HG03097 (cell line): ENCODE measurements at regions not wholly inside any gene's neighbourhood (a gene's known extent, or its start where the extent isn't known, plus 50 kb on each side); places are given as distances from the start of the nearest gene placed in this dataset.

Experiments
- ATAC-seq: cut with Tn5 transposase; IDR thresholded peaks from one replicate; pipeline ENCODE4 v1.9.1; 2021; ENCODE audit not compliant: unreplicated experiment, low FRiP score

GRCh38 chr2:128790541-128791001 lies 471.9 kb upstream of the HS6ST1 start:
- no peak for ATAC-seq

- no peak for ATAC-seq
Observed at GRCh38 chr2:128791120-128791984, 472.7 kb upstream of the HS6ST1 start.

GRCh38 chr2:128791985-128792320 lies 473.3 kb upstream of the HS6ST1 start:
- ATAC-seq: no peak

- no peak for ATAC-seq
Observed at GRCh38 chr2:128792476-128793054, 473.9 kb upstream of the HS6ST1 start.

- ATAC-seq: no peak
Observed at GRCh38 chr2:128793404-128793803, 474.7 kb upstream of the HS6ST1 start.

GRCh38 chr2:128794285-128794684 lies 475.6 kb upstream of the HS6ST1 start:
- ATAC-seq: no peak

GRCh38 chr2:128796321-128796720 lies 477.7 kb upstream of the HS6ST1 start:
- no peak for ATAC-seq

GRCh38 chr2:128797092-128797491 lies 478.4 kb upstream of the HS6ST1 start:
- ATAC-seq: no peak

GRCh38 chr2:128797533-128797932 lies 478.9 kb upstream of the HS6ST1 start:
- no peak for ATAC-seq

GRCh38 chr2:128797937-128798336 lies 479.3 kb upstream of the HS6ST1 start:
- ATAC-seq: no peak

GRCh38 chr2:128798502-128799283 lies 480.0 kb upstream of the HS6ST1 start:
- ATAC-seq: no peak

GRCh38 chr2:128799284-128799552 lies 480.6 kb upstream of the HS6ST1 start:
- ATAC-seq: no peak

- ATAC-seq: no peak
Observed at GRCh38 chr2:128799730-128800129, 481.1 kb upstream of the HS6ST1 start.

GRCh38 chr2:128801576-128801975 lies 482.9 kb upstream of the HS6ST1 start:
- ATAC-seq: no peak

- no peak for ATAC-seq
Observed at GRCh38 chr2:128803222-128803621, 484.6 kb upstream of the HS6ST1 start.

GRCh38 chr2:128805237-128805636 lies 486.6 kb upstream of the HS6ST1 start:
- ATAC-seq: no peak

GRCh38 chr2:128805918-128806317 lies 487.2 kb upstream of the HS6ST1 start:
- ATAC-seq: no peak

GRCh38 chr2:128807317-128807716 lies 488.6 kb upstream of the HS6ST1 start:
- ATAC-seq: no peak

- no peak for ATAC-seq
Observed at GRCh38 chr2:128808462-128809258, 490.0 kb upstream of the HS6ST1 start.

- no peak for ATAC-seq
Observed at GRCh38 chr2:128809259-128809636, 490.6 kb upstream of the HS6ST1 start.

- ATAC-seq: no peak
Observed at GRCh38 chr2:128809880-128810279, 491.2 kb upstream of the HS6ST1 start.
